Effector memory CD8-positive, alpha-beta T cell (primary cell): ENCODE measurements at regions not wholly inside any gene's neighbourhood (a gene's known extent, or its start where the extent isn't known, plus 50 kb on each side); places are given as distances from the start of the nearest gene placed in this dataset.
"Not testable (repeated sequence)": the region's sequence is repeated elsewhere in the genome, so short reads cannot be mapped to it uniquely, and the experiment has no call there.

Experiments used
- ATAC-seq: fragments of 150-1000 bp; cut with Tn5 transposase; replicated peaks from 2 replicates; pipeline ENCODE4 v1.10.0; 2021; ENCODE audit warnings: mild to moderate bottlenecking, moderate library complexity
- DNase-seq, 3 experiments: peaks; one replicate each; pipeline ENCODE4 v3.0.0; 2021
- H3K27ac Mint-ChIP-seq, 2 donors: one replicate each; pipeline ENCODE4 v1.8.0; 2022; ENCODE audit warnings: mild to moderate bottlenecking in 2 of 2, mixed read lengths in 2 of 2, moderate library complexity in 2 of 2
- H3K27me3 Mint-ChIP-seq, 2 donors: one replicate each; pipeline ENCODE4 v1.8.0; 2022; ENCODE audit warnings: mixed read lengths in 2 of 2
- H3K36me3 Mint-ChIP-seq: one replicate; pipeline ENCODE4 v1.8.0; 2022; ENCODE audit warnings: mild to moderate bottlenecking, moderate library complexity, mixed read lengths; ENCODE audit not compliant: insufficient read depth
- H3K4me1 Mint-ChIP-seq, 2 donors: one replicate each; pipeline ENCODE4 v1.8.0; 2022; ENCODE audit warnings: low read depth in 2 of 2, mixed read lengths in 2 of 2
- H3K4me3 Mint-ChIP-seq, 2 donors: one replicate each; pipeline ENCODE4 v1.8.0; 2022; ENCODE audit warnings: mild to moderate bottlenecking in 2 of 2, mixed read lengths in 2 of 2, moderate library complexity in 2 of 2
- H3K9me3 Mint-ChIP-seq, 2 donors: one replicate each; pipeline ENCODE4 v1.8.0; 2022; ENCODE audit warnings: mixed read lengths in 2 of 2

- Mint-ChIP-seq H3K9me3 (no peaks in the 10 kb centered on the region), H3K27ac (no peak overlapping the region), H3K36me3 (no peaks in the 10 kb centered on the region), H3K4me1 (peaks cover 4 to 6% of the 10 kb centered on the region in 2 donors), H3K4me3 (no peak overlapping the region), H3K27me3 (peaks cover 48 to 87% of the 10 kb centered on the region in 2 donors)
- ATAC-seq: no peak
- DNase-seq: no peak
Measured at GRCh38 chr11:119586181-119586580, 142.8 kb downstream of the NECTIN1 start.

GRCh38 chr11:119585043-119585781 lies 143.8 kb downstream of the NECTIN1 start:
- H3K9me3 Mint-ChIP-seq: no peaks in the 10 kb centered on the region
- no peak overlapping the region for H3K27ac Mint-ChIP-seq
- H3K4me1 Mint-ChIP-seq: peaks cover 4 to 6% of the 10 kb centered on the region in 2 donors
- no peak for DNase-seq
- H3K36me3 Mint-ChIP-seq: no peaks in the 10 kb centered on the region
- H3K27me3 Mint-ChIP-seq: peaks cover 54 to 95% of the 10 kb centered on the region in 2 donors
- peak overlapping the region; percentile 22 to 52 for H3K4me3 Mint-ChIP-seq
- ATAC-seq: no peak

- Mint-ChIP-seq H3K27me3 (peaks cover 59 to 95% of the 10 kb centered on the region in 2 donors), H3K9me3 (no peaks in the 10 kb centered on the region), H3K4me3 (peak overlapping the region; percentile 22 to 52), H3K4me1 (peaks cover 4 to 6% of the 10 kb centered on the region in 2 donors), H3K36me3 (no peaks in the 10 kb centered on the region), H3K27ac (no peak overlapping the region)
- DNase-seq: no peak
- no peak for ATAC-seq
Measured at GRCh38 chr11:119584193-119585042, 144.6 kb downstream of the NECTIN1 start.

GRCh38 chr11:119583585-119583984 lies 145.4 kb downstream of the NECTIN1 start:
- H3K27ac Mint-ChIP-seq: no peak overlapping the region
- no peak for ATAC-seq
- no peaks in the 10 kb centered on the region for H3K9me3 Mint-ChIP-seq
- peaks cover 64 to 95% of the 10 kb centered on the region in 2 donors for H3K27me3 Mint-ChIP-seq
- DNase-seq: no peak
- H3K36me3 Mint-ChIP-seq: no peaks in the 10 kb centered on the region
- no peak overlapping the region for H3K4me3 Mint-ChIP-seq
- H3K4me1 Mint-ChIP-seq: peaks cover 4 to 6% of the 10 kb centered on the region in 2 donors

- not testable (repeated sequence) for DNase-seq, H3K36me3 Mint-ChIP-seq, H3K4me3 Mint-ChIP-seq, ATAC-seq, H3K9me3 Mint-ChIP-seq, H3K4me1 Mint-ChIP-seq, H3K27ac Mint-ChIP-seq
- H3K27me3 Mint-ChIP-seq: peaks cover 66 to 94% of the 10 kb centered on the region in 2 donors
Measured at GRCh38 chr11:119581396-119581795, 147.6 kb downstream of the NECTIN1 start.

GRCh38 chr11:119580751-119581150 lies 148.2 kb downstream of the NECTIN1 start:
- peaks cover 4 to 6% of the 10 kb centered on the region in 2 donors for H3K4me1 Mint-ChIP-seq
- H3K27ac Mint-ChIP-seq: no peak overlapping the region
- peaks cover 60 to 87% of the 10 kb centered on the region in 2 donors for H3K27me3 Mint-ChIP-seq
- no peak for DNase-seq
- no peaks in the 10 kb centered on the region for H3K36me3 Mint-ChIP-seq
- no peak overlapping the region for H3K4me3 Mint-ChIP-seq
- ATAC-seq: no peak
- no peaks in the 10 kb centered on the region for H3K9me3 Mint-ChIP-seq

GRCh38 chr11:119580081-119580480 lies 148.9 kb downstream of the NECTIN1 start:
- Mint-ChIP-seq H3K4me1 (peaks cover 3 to 6% of the 10 kb centered on the region in 2 donors), H3K9me3 (no peaks in the 10 kb centered on the region), H3K4me3 (no peak overlapping the region), H3K27ac (no peak overlapping the region), H3K36me3 (no peaks in the 10 kb centered on the region), H3K27me3 (peaks cover 58 to 80% of the 10 kb centered on the region in 2 donors)
- no peak for DNase-seq
- ATAC-seq: no peak

GRCh38 chr11:119578521-119579191 lies 150.3 kb downstream of the NECTIN1 start:
- no peaks in the 10 kb centered on the region for H3K4me1 Mint-ChIP-seq
- no peak overlapping the region for H3K27ac Mint-ChIP-seq
- no peaks in the 10 kb centered on the region for H3K36me3 Mint-ChIP-seq
- DNase-seq (no peak), ATAC-seq (no peak)
- peaks cover 57 to 67% of the 10 kb centered on the region in 2 donors for H3K27me3 Mint-ChIP-seq
- H3K4me3 Mint-ChIP-seq: no peak overlapping the region
- H3K9me3 Mint-ChIP-seq: no peaks in the 10 kb centered on the region

GRCh38 chr11:119573858-119574257 lies 150.9 kb upstream of the THY1 start:
- DNase-seq: no peak
- no peak for ATAC-seq
- H3K27me3 Mint-ChIP-seq: peaks cover 40 to 44% of the 10 kb centered on the region in 2 donors

GRCh38 chr11:119572481-119573424 lies 149.8 kb upstream of the THY1 start:
- Mint-ChIP-seq H3K36me3 (no peaks in the 10 kb centered on the region), H3K27me3 (peaks cover 33 to 34% of the 10 kb centered on the region in 2 donors), H3K27ac (no peak overlapping the region), H3K4me1 (peaks cover 0 to 1% of the 10 kb centered on the region in 2 donors), H3K9me3 (no peaks in the 10 kb centered on the region), H3K4me3 (no peak overlapping the region)
- no peak for ATAC-seq
- DNase-seq: no peak

More at GRCh38 chr11:119573858-119574257, 150.9 kb upstream of the THY1 start:
- no peak overlapping the region for H3K4me3 Mint-ChIP-seq
- peaks cover 0 to 1% of the 10 kb centered on the region in 2 donors for H3K4me1 Mint-ChIP-seq
- H3K36me3 Mint-ChIP-seq: no peaks in the 10 kb centered on the region
- no peaks in the 10 kb centered on the region for H3K9me3 Mint-ChIP-seq
- no peak overlapping the region for H3K27ac Mint-ChIP-seq

- Mint-ChIP-seq H3K27ac (no peak overlapping the region), H3K4me1 (peaks cover 0 to 1% of the 10 kb centered on the region in 2 donors), H3K27me3 (peaks cover 31% of the 10 kb centered on the region in 2 donors), H3K4me3 (no peak overlapping the region), H3K9me3 (no peaks in the 10 kb centered on the region), H3K36me3 (no peaks in the 10 kb centered on the region)
- no peak for DNase-seq
- no peak for ATAC-seq
Measured at GRCh38 chr11:119571311-119571710, 148.3 kb upstream of the THY1 start.

- Mint-ChIP-seq H3K27me3 (peaks cover 35 to 40% of the 10 kb centered on the region in 2 donors), H3K9me3 (peaks cover 1 to 2% of the 10 kb centered on the region in 2 donors), H3K27ac (no peak overlapping the region), H3K36me3 (no peaks in the 10 kb centered on the region), H3K4me1 (peaks cover 0 to 1% of the 10 kb centered on the region in 2 donors), H3K4me3 (no peak overlapping the region)
- ATAC-seq (no peak), DNase-seq (no peak)
Measured at GRCh38 chr11:119567688-119568582, 145.0 kb upstream of the THY1 start.
